Kidney (tissue), 13 donors: ENCODE measurements at regions not wholly inside any gene's neighbourhood (a gene's known extent, or its start where the extent isn't known, plus 50 kb on each side); places are given as distances from the start of the nearest gene placed in this dataset.
"Not testable (repeated sequence)": the region's sequence is repeated elsewhere in the genome, so short reads cannot be mapped to it uniquely, and the experiment has no call there.

Experiments
- DNase-seq, 5 donors: peaks; one replicate each; pipeline ENCODE4 v3.0.0-alpha.2; 2013 to 2020
- FAIRE-seq: peaks from 2 replicates; lab custom pipeline; 2012; peaks lifted over from hg19 to GRCh38; lab: Jason Lieb, UNC
- H3K27ac ChIP-seq, 2 donors: one replicate each; pipeline ENCODE4 v1.7.0; 2013; ENCODE audit warnings: low read depth in 2 of 2, low read length in 2 of 2, inconsistent platforms in 1 of 2
- H3K27me3 ChIP-seq: one replicate; pipeline ENCODE4 v1.7.1; 2013; ENCODE audit warnings: low read length, inconsistent platforms; ENCODE audit not compliant: control insufficient read depth, insufficient read depth
- H3K36me3 ChIP-seq, 3 donors: one replicate each; pipeline versions ENCODE4 v1.7.0 to v1.7.1; 2013; ENCODE audit warnings: low read length in 3 of 3, control low read depth in 1 of 3, inconsistent platforms in 1 of 3; ENCODE audit not compliant: insufficient read depth in 3 of 3, control insufficient read depth in 2 of 3
- H3K4me1 ChIP-seq, 3 donors: one replicate each; pipeline versions ENCODE4 v1.7.0 to v1.7.1; 2013; ENCODE audit warnings: low read length in 3 of 3, inconsistent platforms in 1 of 3, low read depth in 1 of 3; ENCODE audit not compliant: control insufficient read depth in 2 of 3, insufficient read depth in 2 of 3
- H3K4me3 ChIP-seq, 3 donors: one replicate each; pipeline versions ENCODE4 v1.7.0 to v1.8.1; 2013; ENCODE audit warnings: low read length in 3 of 3, control low read depth in 1 of 3, inconsistent platforms in 1 of 3
- H3K9ac ChIP-seq, 3 donors: one replicate each; pipeline versions ENCODE4 v1.7.0 to v1.7.1; 2013; ENCODE audit warnings: low read length in 3 of 3, control low read depth in 1 of 3, inconsistent platforms in 1 of 3
- H3K9me3 ChIP-seq, 3 donors: one replicate each; pipeline versions ENCODE4 v1.7.0 to v1.7.1; 2013; ENCODE audit warnings: low read length in 3 of 3, control low read depth in 1 of 3, inconsistent platforms in 1 of 3; ENCODE audit not compliant: control insufficient read depth in 2 of 3, insufficient read depth in 1 of 3
- CTCF ChIP-seq: IDR thresholded peaks from 3 replicates; pipeline ENCODE4 v1.5.1; 2012; ENCODE audit warnings: mild to moderate bottlenecking, moderate library complexity, borderline replicate concordance; ENCODE audit not compliant: insufficient read depth; ENCODE audit errors: extremely low read depth
- intact Hi-C: fragments of 100-400 bp; cut with DNase I; formaldehyde crosslinking; loops from one replicate; pipeline ENCODE4 v1.11.1; 2022
- donor health status: control.
- donor health status: control.
- donor health status: control.
- donor health status: control.
- donor health status: control.
- donor health status: DM: yes; HTN: yes; CAD: no.
- donor health status: Normal renal cell carcinoma (clear cell type).

GRCh38 chr17:30701498-30701989 lies 122.9 kb downstream of the CRLF3 start:
- no peak for FAIRE-seq
- Histone ChIP-seq H3K9ac (no peak overlapping the region), H3K36me3 (no peaks in the 10 kb centered on the region), H3K4me1 (no peaks in the 10 kb centered on the region), H3K27ac (no peak overlapping the region), H3K27me3 (no peaks in the 10 kb centered on the region), H3K4me3 (no peak overlapping the region), H3K9me3 (no peaks in the 10 kb centered on the region)
- no peak for TF ChIP-seq CTCF
- intact Hi-C loops = no loop called here
- no peak for DNase-seq

- H3K9ac ChIP-seq, intact Hi-C loops, DNase-seq, H3K4me3 ChIP-seq, FAIRE-seq, H3K27me3 ChIP-seq, H3K27ac ChIP-seq, H3K36me3 ChIP-seq, H3K4me1 ChIP-seq, H3K9me3 ChIP-seq: not testable (repeated sequence)
These were observed 123.7 kb downstream of the CRLF3 start for GRCh38 chr17:30700833-30701232.

- H3K4me1 ChIP-seq, H3K36me3 ChIP-seq, H3K9ac ChIP-seq, H3K27ac ChIP-seq, FAIRE-seq, H3K9me3 ChIP-seq, intact Hi-C loops, H3K27me3 ChIP-seq: not testable (repeated sequence)
- peak; percentile 84 to 88 (median 86) for DNase-seq
- peak; percentile 77 for TF ChIP-seq CTCF
- peak overlapping the region in 2 of 3 donors; percentile 11 to 52 for H3K4me3 ChIP-seq
These were observed 126.7 kb downstream of the CRLF3 start for GRCh38 chr17:30697619-30698460.

GRCh38 chr17:30696234-30696633 lies 128.3 kb downstream of the CRLF3 start:
- H3K4me1 ChIP-seq = no peaks in the 10 kb centered on the region
- H3K36me3 ChIP-seq = no peaks in the 10 kb centered on the region
- no peaks in the 10 kb centered on the region for H3K27me3 ChIP-seq
- FAIRE-seq = no peak
- no peak for TF ChIP-seq CTCF
- H3K9me3 ChIP-seq = no peaks in the 10 kb centered on the region
- H3K27ac ChIP-seq = no peak overlapping the region
- no peak overlapping the region for H3K4me3 ChIP-seq
- no peak for DNase-seq
- intact Hi-C loops = no loop called here
- H3K9ac ChIP-seq = no peak overlapping the region

- H3K4me1 ChIP-seq, H3K9ac ChIP-seq, intact Hi-C loops, H3K27me3 ChIP-seq, H3K27ac ChIP-seq, H3K9me3 ChIP-seq, FAIRE-seq, H3K4me3 ChIP-seq, DNase-seq, H3K36me3 ChIP-seq: not testable (repeated sequence)
These were observed 129.2 kb downstream of the CRLF3 start for GRCh38 chr17:30695265-30695811.

- H3K4me1 ChIP-seq, H3K36me3 ChIP-seq, FAIRE-seq, H3K27ac ChIP-seq, H3K27me3 ChIP-seq, H3K9ac ChIP-seq, H3K9me3 ChIP-seq, intact Hi-C loops, H3K4me3 ChIP-seq: not testable (repeated sequence)
- peak in 4 of 5 donors; percentile 70 to 80 (median 74) for DNase-seq
These were observed 130.7 kb downstream of the CRLF3 start for GRCh38 chr17:30693772-30694171.
